ENCODE measurements at regions not wholly inside any gene's neighbourhood (a gene's known extent, or its start where the extent isn't known, plus 50 kb on each side); places are given as distances from the start of the nearest gene placed in this dataset.
"Not testable (repeated sequence)": the region's sequence is repeated elsewhere in the genome, so short reads cannot be mapped to it uniquely, and the experiment has no call there.

- H3K9me3 ChIP-seq; ATAC-seq; intact Hi-C loops (cut with DNase I); DNase-seq; H3K4me3 ChIP-seq; H3K27ac ChIP-seq; H3K36me3 ChIP-seq; H3K4me1 ChIP-seq; H3K27me3 ChIP-seq: not testable (repeated sequence)
These were observed 304.0 kb downstream of the ZNF479 start for GRCh38 chr7:56828078-56828860.

GRCh38 chr7:56827539-56827938 is 304.7 kb downstream of the ZNF479 start:
- intact Hi-C loops (cut with DNase I); H3K9me3 ChIP-seq; H3K4me3 ChIP-seq; H3K27ac ChIP-seq; H3K4me1 ChIP-seq; DNase-seq; H3K27me3 ChIP-seq; ATAC-seq; H3K36me3 ChIP-seq: not testable (repeated sequence)

GRCh38 chr7:56826556-56826955 is 305.7 kb downstream of the ZNF479 start:
- H3K4me3 ChIP-seq; intact Hi-C loops (cut with DNase I); DNase-seq; ATAC-seq; H3K36me3 ChIP-seq; H3K27ac ChIP-seq; H3K27me3 ChIP-seq; H3K9me3 ChIP-seq; H3K4me1 ChIP-seq: not testable (repeated sequence)

- H3K9me3 ChIP-seq; intact Hi-C loops (cut with DNase I); H3K4me3 ChIP-seq; H3K36me3 ChIP-seq; H3K4me1 ChIP-seq; DNase-seq; H3K27me3 ChIP-seq; ATAC-seq; H3K27ac ChIP-seq: not testable (repeated sequence)
These were observed 306.3 kb downstream of the ZNF479 start for GRCh38 chr7:56825756-56826540.

- H3K27ac ChIP-seq; H3K9me3 ChIP-seq; intact Hi-C loops (cut with DNase I); H3K4me1 ChIP-seq; DNase-seq; H3K36me3 ChIP-seq; H3K27me3 ChIP-seq; ATAC-seq; H3K4me3 ChIP-seq: not testable (repeated sequence)
These were observed 307.1 kb downstream of the ZNF479 start for GRCh38 chr7:56825121-56825520.

- H3K27ac ChIP-seq; H3K27me3 ChIP-seq; H3K4me3 ChIP-seq; ATAC-seq; H3K4me1 ChIP-seq; intact Hi-C loops (cut with DNase I); DNase-seq; H3K36me3 ChIP-seq; H3K9me3 ChIP-seq: not testable (repeated sequence)
These were observed 308.2 kb downstream of the ZNF479 start for GRCh38 chr7:56823872-56824635.

GRCh38 chr7:56823231-56823630 is 309.0 kb downstream of the ZNF479 start:
- H3K27me3 ChIP-seq; H3K4me3 ChIP-seq; H3K9me3 ChIP-seq; H3K4me1 ChIP-seq; H3K36me3 ChIP-seq; ATAC-seq; intact Hi-C loops (cut with DNase I); H3K27ac ChIP-seq: not testable (repeated sequence)
- peak; percentile 53 for DNase-seq

- intact Hi-C loops (cut with DNase I), result not testable (repeated sequence)
These were observed 310.1 kb downstream of the ZNF479 start for GRCh38 chr7:56822153-56822552.

GRCh38 chr7:56821561-56821960 is 310.7 kb downstream of the ZNF479 start:
- H3K4me3 ChIP-seq; H3K27me3 ChIP-seq; H3K9me3 ChIP-seq; ATAC-seq; intact Hi-C loops (cut with DNase I); H3K27ac ChIP-seq; H3K36me3 ChIP-seq; H3K4me1 ChIP-seq: not testable (repeated sequence)
- peak; percentile 15 for DNase-seq

More at GRCh38 chr7:56822153-56822552, 310.1 kb downstream of the ZNF479 start:
- DNase-seq, ATAC-seq, H3K27ac ChIP-seq, H3K4me3 ChIP-seq, H3K9me3 ChIP-seq, H3K4me1 ChIP-seq, H3K27me3 ChIP-seq, H3K36me3 ChIP-seq: not testable (repeated sequence)

- intact Hi-C loops (cut with DNase I); H3K27me3 ChIP-seq; H3K9me3 ChIP-seq; H3K36me3 ChIP-seq; H3K4me3 ChIP-seq; H3K4me1 ChIP-seq; ATAC-seq; H3K27ac ChIP-seq: not testable (repeated sequence)
- DNase-seq, result peak; percentile 18
These were observed 314.0 kb downstream of the ZNF479 start for GRCh38 chr7:56818261-56818660.

- H3K36me3 ChIP-seq; H3K4me3 ChIP-seq; H3K9me3 ChIP-seq; H3K4me1 ChIP-seq; H3K27ac ChIP-seq; ATAC-seq; H3K27me3 ChIP-seq; DNase-seq; intact Hi-C loops (cut with DNase I): not testable (repeated sequence)
These were observed 317.3 kb downstream of the ZNF479 start for GRCh38 chr7:56814911-56815310.

GRCh38 chr7:56814390-56814789 is 317.8 kb downstream of the ZNF479 start:
- intact Hi-C loops (cut with DNase I), result not testable (repeated sequence)
- peak; percentile 17 for DNase-seq

GRCh38 chr7:56813975-56814374 is 318.3 kb downstream of the ZNF479 start:
- H3K27me3 ChIP-seq; ATAC-seq; H3K36me3 ChIP-seq; H3K4me1 ChIP-seq; H3K27ac ChIP-seq; intact Hi-C loops (cut with DNase I); H3K9me3 ChIP-seq; H3K4me3 ChIP-seq: not testable (repeated sequence)
- peak; percentile 6 for DNase-seq

More at GRCh38 chr7:56814390-56814789, 317.8 kb downstream of the ZNF479 start:
- not testable (repeated sequence) for H3K4me3 ChIP-seq, H3K27me3 ChIP-seq, H3K4me1 ChIP-seq, H3K27ac ChIP-seq, H3K9me3 ChIP-seq, ATAC-seq, H3K36me3 ChIP-seq
